ENCODE measurements at regions not wholly inside any gene's neighbourhood (a gene's known extent, or its start where the extent isn't known, plus 50 kb on each side); places are given as distances from the start of the nearest gene placed in this dataset.

GRCh38 chr13:89279374-89279773 lies 1608.2 kb downstream of the SLITRK5 start:
- Histone ChIP-seq H3K56ac (ENCODE audit: extremely low read depth, insufficient read depth, low read length) (no peak overlapping the region), H4K91ac (ENCODE audit: insufficient read depth, low read depth, low read length) (no peak overlapping the region), H3K9me3 (ENCODE audit: control insufficient read depth, insufficient read depth, low read length) (no peaks in the 10 kb centered on the region; the same call in 1 of the 2 replicates), H3K27ac (ENCODE audit: insufficient read depth, low read length) (no peak overlapping the region), H3K4ac (ENCODE audit: low read depth, low read length) (no peak overlapping the region), H2AK9ac (replicated peaks; ENCODE audit: low read depth, low read length, poor library complexity) (no peak overlapping the region), H3K9ac (ENCODE audit: low read depth, low read length) (no peak overlapping the region), H4K5ac (ENCODE audit: low read depth, low read length) (no peak overlapping the region), H2BK120ac (ENCODE audit: low read depth, low read length) (no peak overlapping the region), H3K14ac (replicated peaks; ENCODE audit: low read depth, low read length) (no peak overlapping the region), H3K27me3 (ENCODE audit: control insufficient read depth, insufficient read depth, low read length) (no peaks in the 10 kb centered on the region), H3K79me1 (ENCODE audit: low read depth in 1 of 2, low read length in 2 of 2) (no peaks in the 10 kb centered on the region), H2AFZ (replicated peaks; ENCODE audit: low read length, poor library complexity) (no peak overlapping the region), H3K36me3 (ENCODE audit: control insufficient read depth, insufficient read depth, low read length) (no peaks in the 10 kb centered on the region), H2AK5ac (ENCODE audit: low read depth, low read length) (no peak overlapping the region), H3K23ac (ENCODE audit: low read depth, low read length) (no peak overlapping the region), H3K9me1 (ENCODE audit: insufficient read depth, low read length) (no peaks in the 10 kb centered on the region), H2BK5ac (ENCODE audit: low read depth, low read length, poor library complexity, severe bottlenecking) (no peak overlapping the region), H2BK15ac (ENCODE audit: low read depth, low read length) (no peak overlapping the region), H3K4me3 (ENCODE audit: insufficient read depth, low read depth, low read length) (no peak overlapping the region), H3K18ac (ENCODE audit: low read depth, low read length) (no peak overlapping the region), H3K4me2 (ENCODE audit: low read depth, low read length) (no peak overlapping the region), H4K8ac (ENCODE audit: low read depth in 2 of 2, low read length in 2 of 2) (no peak overlapping the region), H3K4me1 (ENCODE audit: control insufficient read depth, insufficient read depth, low read length) (no peaks in the 10 kb centered on the region), H2BK20ac (ENCODE audit: low read depth, low read length) (no peak overlapping the region), H4K20me1 (ENCODE audit: insufficient read depth, low read length) (no peaks in the 10 kb centered on the region)
- DNase-seq (no peak), ATAC-seq (ENCODE audit: low read depth) (no peak)
- dilution Hi-C loops (cut with HindIII; ENCODE audit: low sequenced_read_pairs, unreplicated experiment) (no loop called here), intact Hi-C loops (cut with micrococcal nuclease) (no loop called here), in situ Hi-C loops (cut with MboI; ENCODE audit: low sequenced_read_pairs) (no loop called here)
- no peak for TF ChIP-seq SMC3 (IDR thresholded peaks at IDR 0.05; ENCODE audit: low read depth, low read length)
- TF ChIP-seq CTCF (conservative IDR thresholded peaks at IDR 0.05; ENCODE audit: low read depth, low read length) = no peak
- ChIA-PET CTCF (no interaction called here), POLR2A (ENCODE audit: unreplicated experiment) (no interaction called here)
- WGBS, 2 experiments (ENCODE audit: extremely low coverage in 2 of 2, insufficient read length in 1 of 2) = 92% methylated on average over 2 of the region's 5 CpGs; no CpG with 5 or more reads in 1 of the 2 experiments
- no TSS peak for BruUV-seq (replicated peaks)

Data from IMR-90 (cell line).